NCI-H1048 (cell line): ENCODE measurements at regions not wholly inside any gene's neighbourhood (a gene's known extent, or its start where the extent isn't known, plus 50 kb on each side); places are given as distances from the start of the nearest gene placed in this dataset.

Source experiments
- DNase-seq: peaks from one replicate; lab custom pipeline; 2025; lab: John Stamatoyannopoulos, UW

DNA sequence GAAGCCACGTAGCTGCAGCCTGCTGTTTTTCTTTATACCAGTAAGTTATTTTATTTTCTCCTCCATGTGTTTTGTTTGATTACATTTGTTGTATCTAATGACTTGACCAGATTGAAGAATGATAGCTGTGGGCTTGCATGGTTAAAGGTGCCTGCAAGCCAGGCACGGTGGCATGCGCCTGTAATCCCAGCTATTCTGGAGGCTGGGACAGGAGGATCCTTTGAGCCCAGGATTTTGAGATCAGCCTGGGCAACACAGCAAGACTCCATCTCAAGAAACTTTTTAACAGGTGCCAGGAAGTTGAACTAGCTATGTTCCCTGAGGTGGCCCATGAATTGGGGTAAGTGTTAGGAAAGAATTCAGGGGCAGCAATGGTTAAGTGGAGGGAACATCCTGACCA lies 179.4 kb downstream of the IRS1 start:
- DNase-seq: no peak

DNA sequence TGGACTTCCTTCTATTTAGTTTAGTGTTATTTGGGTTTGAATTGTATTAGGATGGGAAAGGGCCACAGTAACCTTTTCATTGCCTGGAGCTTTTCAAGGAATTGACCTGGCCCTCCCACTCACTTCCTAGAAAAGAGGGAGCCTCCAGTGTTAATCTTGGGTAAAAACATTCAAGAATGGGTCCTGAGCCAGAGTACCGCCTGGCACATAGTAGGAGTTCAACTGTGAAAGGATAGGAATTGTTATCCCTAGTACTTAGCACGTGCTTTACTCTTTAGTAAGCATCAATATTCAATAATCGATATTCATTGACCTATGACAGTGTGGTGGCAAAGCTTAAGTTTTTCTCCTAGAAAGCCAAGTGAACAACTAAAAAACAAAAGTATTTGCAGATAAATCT lies 179.9 kb downstream of the IRS1 start:
- DNase-seq: no peak

DNA sequence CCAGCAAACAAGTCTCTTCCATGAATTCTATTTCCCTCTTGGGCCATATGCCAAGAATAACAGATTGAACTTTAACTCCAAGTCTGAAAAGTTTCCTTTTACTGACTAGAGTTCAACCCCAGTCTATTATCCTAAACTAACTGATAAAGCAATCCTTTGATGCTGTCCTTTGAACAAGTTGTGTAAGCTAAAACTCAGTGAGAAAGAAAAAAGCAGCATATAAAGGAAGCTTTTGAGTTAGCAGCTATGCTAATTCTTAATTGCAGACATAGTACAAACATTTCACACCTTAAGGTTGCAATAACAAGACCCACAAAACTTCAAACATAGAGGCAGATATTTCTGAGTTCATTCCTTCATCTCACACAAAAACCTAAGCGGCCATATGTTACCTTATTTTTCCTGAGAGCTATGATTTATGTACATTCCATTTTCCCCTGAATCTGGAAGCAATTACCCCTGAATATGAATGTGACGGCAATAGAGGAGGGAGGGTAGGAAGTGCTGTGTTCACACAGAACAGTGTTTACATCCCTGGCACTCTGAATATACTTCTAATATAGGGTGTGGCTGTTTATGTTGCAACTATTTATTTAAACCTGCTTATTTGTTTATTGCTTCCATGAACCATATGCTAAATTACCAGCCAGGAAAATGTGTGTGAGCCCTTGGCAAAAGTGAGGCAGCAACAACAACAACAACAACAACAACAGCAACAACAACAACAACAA lies 180.6 kb downstream of the IRS1 start:
- DNase-seq: no peak

DNA sequence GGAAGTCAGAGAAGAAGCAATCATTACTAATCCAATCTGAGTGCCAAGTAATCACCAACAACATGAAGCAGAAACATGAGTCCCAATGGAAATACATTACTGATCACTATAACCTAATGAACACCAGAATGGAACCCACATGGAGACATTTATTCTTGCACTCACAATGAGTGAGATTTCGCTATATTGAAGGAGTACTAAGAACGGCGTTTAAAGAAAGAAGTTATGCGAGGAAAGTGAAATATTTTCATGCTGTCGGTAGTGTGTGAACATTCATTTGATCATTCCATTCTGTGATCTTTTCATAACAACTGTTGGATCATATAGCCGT lies 181.1 kb downstream of the IRS1 start:
- no peak for DNase-seq

DNA sequence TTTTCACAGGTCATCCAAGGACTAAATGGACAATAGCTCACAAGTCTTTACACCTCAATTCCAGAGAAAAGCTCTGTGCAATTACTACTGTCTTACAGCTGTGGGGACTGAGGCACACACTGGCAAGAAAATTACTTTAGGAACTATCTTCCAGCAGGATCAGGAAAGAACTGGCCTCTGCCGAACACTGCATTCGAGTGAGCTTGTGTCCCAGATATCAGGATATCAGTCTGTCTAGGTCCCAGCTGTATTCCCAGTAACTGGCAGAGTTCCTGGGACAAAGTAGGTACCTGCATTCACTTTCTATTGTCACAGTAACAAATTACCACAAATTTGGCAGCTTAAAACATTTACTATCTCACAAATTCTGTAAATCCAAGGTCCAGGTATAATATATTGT lies 183.7 kb downstream of the IRS1 start:
- DNase-seq: no peak

DNA sequence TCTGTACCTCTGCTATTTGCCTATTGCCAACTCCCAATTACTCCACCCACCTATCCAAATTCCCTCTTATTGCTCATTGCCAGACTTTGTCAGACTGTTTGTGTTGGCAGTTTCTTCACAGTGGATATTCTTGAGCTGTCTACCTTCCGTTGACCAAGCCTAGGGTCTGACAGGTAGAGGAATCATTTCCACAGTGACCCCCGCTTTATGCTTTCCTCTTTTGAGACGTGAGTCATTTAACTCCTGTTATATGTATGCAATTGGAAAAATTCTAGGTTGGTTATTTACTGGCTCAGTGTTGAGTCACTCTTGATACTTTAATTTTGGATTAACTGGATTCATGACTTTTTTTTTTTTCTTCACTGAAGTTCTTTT lies 187.7 kb downstream of the IRS1 start:
- DNase-seq: no peak

DNA sequence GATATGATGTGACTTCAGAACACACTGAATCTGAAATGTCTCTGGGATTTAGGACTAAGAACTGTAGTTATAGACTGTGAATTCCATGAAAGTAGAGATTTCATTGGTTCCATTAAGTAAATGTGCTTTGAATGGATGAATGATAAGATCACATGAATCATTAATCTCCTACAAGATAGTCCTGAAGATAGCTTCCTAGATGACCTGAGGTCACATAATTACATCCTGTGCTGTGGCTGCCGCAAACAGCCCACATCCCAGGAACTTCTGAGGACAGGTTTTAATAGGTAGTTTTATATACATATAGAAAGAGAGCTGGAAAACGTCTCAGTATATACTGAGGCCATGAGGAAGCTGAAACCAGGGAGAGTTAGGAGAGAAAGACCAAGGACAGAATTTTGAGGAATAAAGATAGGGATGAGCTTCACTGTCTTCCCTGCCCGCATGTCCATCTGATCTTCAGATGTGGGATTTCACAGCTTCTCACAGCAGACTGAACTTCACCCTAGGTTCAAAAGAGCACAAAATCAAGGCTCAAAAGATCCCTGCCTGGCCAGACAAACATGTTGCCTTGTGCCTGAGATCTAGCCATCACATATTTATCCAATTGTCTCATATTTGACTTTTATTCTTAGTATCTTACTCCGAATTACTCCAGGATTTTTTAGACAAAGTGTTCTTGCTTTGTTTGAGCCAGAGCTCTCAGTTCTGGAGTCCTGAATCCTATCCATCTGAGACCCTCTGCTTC lies 188.2 kb downstream of the IRS1 start:
- DNase-seq: no peak

DNA sequence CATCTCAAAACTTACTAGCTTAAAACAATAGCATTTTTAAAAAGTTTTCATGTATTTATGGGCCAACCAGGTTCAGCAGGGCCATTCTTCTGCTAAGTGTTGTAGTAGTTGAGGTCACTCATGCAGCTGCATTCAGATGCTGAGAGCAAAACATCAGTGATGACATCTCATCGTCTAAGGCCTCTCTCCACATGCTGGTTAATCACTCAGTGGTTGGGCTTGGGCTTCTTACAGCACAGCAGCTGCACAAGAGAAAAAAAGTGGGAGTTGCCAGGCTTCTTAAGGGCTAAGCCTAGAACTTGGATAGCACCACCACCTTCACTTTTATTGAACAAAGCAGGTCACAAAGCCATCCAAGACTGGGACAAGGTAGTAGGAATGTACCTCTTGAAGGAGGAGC lies 190.3 kb downstream of the IRS1 start:
- no peak for DNase-seq

DNA sequence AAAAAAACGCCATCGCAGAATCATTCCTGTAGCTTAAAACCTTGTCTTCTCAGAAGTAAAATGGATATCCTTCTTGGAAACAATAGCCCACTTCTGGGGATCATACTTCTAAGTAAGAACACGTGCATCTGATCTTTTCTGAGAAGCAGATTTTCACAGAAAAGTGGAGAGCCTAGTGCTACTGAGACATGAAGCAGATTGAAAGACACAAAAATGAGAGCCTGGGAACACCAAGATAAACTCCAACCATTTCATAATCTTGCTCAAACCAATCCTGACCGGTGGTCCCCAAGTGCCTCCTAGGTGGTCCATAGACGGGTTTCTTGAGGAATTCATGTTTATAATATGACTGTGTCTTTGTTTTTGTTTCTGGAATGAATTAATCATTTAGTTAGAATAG lies 191.2 kb downstream of the IRS1 start:
- DNase-seq: no peak

DNA sequence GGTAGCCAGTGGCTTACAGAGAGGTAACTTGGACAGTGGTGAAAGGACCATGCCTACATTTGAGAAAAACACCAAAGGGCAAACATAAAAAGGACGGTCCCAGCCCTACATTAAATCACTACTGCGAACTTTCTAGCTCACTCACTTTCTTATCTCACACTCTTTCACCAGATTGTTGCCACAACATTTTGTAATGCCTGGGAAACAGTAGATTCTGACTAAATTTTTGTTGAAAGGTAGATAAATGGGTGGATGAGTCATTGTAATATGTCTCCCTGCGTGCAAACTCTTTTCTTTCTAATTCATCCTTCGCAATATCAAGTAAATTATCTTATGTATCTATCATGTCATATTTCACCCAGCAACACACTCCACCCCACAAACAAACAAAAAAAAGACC lies 192.2 kb downstream of the IRS1 start:
- DNase-seq: no peak

DNA sequence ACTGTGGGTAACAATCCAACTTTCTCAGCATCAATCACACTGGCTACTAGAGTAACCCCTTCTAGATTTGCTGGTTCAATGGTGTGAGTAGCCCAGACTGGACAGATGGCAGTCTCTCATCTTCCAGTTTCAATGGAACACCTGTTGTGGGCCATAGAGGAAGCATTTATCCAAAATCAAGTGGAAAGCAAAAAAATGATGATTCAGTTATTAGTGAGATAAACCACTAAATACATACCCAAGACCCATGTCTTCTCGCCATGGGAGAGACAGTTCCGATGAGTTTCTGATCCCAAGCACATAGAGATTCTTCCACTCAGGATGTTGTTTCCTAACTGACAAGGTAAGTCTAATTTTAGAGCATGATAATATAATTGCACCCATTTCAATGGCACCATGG lies 194.0 kb downstream of the IRS1 start:
- no peak for DNase-seq

DNA sequence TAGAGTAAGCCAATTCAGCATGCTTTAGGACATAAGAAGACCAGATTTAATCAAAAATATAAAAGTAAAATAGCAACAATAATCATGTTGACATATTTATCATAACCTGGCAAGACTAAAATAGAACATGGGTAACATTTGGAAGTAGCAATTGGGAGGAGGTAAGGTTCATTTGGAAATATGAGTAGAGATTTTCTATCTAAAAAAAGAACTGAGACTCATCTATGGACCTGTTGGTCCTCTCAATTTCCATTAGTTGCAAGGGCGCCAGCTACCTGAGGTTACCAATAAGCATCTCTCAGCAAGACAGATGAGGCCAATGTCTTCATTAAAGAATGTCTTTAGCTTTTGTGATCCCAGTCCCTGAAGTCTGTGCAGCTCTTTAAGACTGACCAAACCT lies 196.0 kb downstream of the IRS1 start:
- DNase-seq: no peak

DNA sequence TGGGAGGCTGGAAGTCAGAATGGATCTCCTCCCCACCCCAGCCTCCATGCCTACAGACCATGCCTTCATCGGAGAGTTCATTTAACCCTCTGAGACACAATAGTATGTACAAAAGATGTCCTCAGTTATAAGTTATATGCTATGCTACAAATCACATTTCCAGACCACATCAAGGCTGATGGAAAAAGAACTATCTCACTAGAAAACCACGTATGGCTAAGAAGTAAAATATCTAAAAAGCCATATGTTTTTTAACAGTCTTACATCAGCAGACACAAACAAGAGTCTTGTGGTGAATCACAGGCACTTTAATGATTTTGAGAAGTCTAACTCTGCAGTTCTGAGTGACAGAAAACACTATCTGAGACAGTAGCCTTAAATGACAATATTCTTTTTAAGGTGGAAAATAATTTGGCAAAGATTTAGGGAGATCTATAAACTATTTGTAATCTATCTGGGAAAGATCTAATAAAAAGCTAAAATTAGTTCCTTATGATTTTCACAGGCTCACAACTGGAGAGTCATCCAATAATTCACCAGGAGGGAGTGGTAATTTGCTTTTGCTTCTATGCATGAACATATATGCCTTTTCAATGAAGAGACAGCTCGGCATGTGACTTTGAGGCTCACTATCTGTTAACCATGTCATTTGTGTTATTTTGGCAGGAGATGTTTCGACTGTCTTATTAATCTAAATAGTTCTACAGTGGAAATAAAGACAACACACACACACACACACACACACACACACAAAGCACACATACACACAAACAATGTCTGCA lies 197.5 kb downstream of the IRS1 start:
- no peak for DNase-seq

DNA sequence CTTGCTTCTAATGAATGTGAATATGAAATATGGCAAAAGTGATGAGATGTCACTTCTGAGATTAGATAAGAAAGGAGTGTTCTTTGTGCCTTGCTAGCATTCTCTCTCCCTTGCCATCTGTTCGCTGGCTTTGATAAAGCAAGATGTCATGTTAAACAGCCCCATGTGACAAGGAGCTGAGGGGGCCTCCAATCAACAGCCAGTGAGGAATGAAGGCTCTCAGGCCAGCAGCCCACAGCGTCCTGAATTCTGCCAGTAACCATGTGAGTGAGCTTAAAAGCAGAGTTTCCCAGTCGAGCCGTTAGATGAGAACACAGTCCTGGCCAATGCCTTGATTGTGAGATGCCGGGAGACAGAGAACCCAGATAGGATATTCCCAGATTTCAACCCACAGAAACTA lies 198.8 kb downstream of the IRS1 start:
- no peak for DNase-seq

DNA sequence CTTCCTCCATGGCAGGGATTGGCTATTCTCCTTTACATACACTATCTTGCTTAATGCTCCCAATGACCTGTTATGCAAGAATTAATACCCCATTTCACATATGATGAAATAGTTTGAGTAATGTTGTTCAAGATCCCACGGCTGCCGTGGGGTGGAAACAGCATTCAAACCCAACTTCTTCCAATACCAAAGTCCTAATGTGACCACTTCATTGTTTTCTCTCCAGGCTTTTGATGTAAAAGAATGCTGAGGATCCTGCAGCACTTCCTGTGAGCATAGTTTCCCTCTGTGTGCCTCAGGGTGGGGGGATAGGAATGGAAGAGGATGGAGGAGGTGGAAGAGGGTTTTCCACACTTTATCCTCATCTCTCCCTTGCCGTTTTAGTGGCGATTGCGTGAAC lies 199.4 kb downstream of the IRS1 start:
- no peak for DNase-seq

DNA sequence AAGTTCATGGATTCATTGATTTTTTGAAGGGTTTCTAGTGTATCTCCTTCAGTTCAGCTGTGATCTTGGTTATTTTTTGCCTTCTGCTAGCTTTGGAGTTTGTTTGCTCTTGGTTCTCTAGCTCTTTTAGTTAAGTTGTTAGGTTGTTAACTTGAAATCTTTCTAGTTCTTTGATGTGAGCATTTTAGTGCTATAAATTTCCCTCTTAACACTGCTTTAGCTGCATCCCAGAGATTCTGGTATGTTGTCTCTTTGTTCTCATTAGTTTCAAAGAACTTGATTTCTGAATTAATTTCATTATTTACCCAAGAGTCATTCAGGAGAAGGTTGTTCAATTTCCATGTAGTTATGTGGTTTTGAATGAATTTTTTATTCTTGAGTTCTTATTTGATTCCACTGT lies 210.6 kb downstream of the IRS1 start:
- no peak for DNase-seq

DNA sequence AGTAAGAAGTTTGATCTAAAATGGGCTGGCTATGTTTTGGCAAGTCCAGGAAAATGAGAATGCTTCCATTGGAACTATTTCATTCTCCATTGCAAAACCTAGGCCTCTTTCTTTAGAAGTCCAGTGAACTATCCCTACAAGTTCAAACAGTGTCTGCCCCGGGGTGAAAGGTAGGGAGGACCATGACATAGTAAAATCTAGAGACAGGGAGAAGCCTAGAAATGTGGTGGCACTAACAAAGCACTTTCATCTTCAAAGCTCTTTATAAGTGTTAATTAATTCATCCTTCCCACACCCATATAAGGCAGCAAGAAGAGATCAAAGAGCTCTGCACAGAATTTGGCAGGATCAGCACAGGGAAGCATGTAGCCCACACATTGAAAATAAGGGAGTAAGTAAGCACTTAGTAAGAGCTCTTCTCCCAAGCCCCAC lies 214.5 kb downstream of the IRS1 start:
- DNase-seq: no peak

DNA sequence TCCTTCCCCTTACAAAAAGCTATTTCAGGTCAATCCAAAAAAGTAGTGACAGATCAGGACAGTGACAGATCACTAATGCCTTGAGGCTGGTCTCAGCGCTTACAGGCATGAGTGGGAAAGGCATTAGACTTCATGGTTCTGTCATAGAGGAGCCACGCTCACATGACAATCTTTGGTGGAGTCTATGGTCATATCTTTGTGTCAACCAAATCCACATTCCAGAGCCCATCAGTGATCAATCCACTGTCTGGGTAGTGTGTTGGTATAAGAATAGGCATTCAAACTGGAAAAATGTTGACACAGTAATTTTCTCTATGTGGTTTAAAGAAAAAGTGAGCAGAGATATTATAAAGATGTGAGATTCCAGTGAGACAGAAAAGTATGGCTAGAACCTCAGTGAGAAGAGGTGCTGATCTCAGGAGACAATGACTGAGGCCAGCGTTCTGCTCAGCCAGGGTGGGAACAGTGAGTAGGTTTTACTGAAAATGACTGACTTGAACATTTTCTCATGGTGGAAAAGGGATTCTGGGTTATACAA lies 215.0 kb downstream of the IRS1 start:
- no peak for DNase-seq

DNA sequence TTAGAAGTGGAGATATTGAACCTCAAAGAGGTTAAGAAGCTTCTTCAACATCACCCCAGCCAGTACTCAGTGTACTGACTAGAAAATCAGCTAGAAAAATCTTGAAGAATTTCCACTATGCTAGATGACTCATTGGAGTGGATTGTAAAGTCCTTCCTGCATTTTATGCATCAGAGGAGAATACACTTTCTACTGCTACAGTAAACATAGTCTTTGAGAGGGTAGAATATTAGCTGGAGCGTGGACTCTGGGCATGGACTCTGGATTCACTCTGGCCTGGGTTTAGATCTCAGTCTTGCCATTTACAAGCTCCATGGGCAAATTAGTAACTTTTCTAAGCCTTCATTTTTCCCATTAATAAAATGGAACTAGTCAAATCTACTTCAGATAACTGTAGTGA lies 215.9 kb downstream of the IRS1 start:
- no peak for DNase-seq

DNA sequence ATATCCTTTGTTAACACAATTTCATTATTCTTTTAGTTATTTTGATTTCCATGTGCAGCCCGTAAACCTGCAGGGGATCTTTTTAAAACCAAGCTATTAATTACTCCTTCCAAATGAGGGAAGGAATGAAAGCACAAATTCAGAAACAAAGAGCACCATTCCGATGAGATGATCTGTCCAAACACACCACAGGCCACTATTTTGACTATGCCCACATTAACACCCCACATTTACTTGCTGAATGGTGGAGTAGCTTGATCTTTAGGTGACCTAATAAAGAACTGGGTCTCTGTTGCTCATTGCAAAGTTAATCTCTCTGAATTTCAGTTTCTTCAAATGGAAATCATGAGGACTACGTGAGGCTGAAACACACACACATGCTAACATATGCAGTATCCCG lies 218.0 kb downstream of the IRS1 start:
- DNase-seq: peak; percentile 4

DNA sequence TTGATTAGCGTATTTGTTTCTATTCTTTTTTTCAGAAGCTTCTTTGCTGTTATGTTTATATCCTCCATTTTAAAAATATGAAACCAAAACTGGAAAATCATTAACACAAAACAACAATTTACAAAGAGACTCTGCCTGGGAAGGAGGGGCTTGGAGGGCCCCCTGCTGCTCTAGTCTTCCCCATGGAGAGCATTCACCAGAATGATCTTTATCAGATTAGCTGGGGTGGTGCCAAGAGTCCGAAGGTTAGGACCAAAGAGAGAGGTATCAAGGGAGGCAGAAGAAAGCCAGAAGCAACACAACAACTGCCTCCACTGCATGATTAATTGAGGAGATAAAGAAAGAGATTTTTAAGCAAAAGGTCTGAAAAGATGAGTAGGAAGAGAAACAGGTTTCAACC lies 218.6 kb downstream of the IRS1 start:
- DNase-seq: no peak

DNA sequence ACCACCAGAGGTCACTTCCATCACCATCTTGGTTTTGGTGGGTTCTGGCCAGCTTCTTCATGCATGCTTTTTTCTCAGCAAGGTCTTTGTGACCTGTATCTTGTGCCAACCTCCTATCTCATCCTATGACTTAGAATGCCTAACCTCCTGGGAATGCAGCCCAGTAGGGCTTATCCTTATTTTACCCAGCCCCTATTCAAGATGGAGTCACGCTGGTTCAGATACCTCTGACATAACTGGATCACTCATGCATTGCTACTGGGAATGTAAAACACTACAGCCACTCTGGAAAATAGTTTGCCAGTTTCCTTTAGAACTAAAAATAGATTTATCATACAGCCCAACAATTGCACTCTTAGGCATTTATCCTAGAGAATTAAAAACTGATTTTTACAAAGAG lies 219.2 kb downstream of the IRS1 start:
- DNase-seq: no peak

DNA sequence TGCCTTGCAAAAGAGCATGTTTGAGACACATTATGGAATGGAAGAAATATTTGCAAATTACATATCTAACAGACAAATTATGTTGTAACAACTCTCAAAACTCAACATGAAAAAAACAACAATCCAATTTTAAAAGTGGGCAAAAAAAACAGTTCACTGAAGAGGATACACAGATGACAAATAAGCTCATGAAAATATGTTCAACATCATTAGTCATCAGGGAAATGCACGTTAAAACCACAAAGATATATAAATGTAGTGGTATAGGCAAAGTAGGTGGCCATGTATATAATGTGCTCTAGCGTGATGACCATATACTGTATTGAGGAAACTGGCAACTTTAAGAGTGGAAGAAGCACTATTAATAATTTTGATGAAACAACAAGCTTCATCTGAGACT lies 220.1 kb downstream of the IRS1 start:
- DNase-seq: no peak
